ENCODE measurements at regions not wholly inside any gene's neighbourhood (a gene's known extent, or its start where the extent isn't known, plus 50 kb on each side); places are given as distances from the start of the nearest gene placed in this dataset.

- H3K27me3 ChIP-seq (ENCODE audit: control insufficient read depth in 2 of 2, insufficient read depth in 2 of 2, low read length in 2 of 2): no peaks in the 10 kb centered on the region
- H2AFZ ChIP-seq (ENCODE audit: low read depth, low read length): no peak overlapping the region
- CTCF ChIA-PET (ENCODE audit: low intra/inter-chr PET ratio): no interaction called here
- H3K79me2 ChIP-seq (ENCODE audit: control insufficient read depth, insufficient read depth, low read length): no peaks in the 10 kb centered on the region
- FAIRE-seq (no peak), ATAC-seq (no peak), DNase-seq (ENCODE audit: extremely low read depth in 1 of 4, low spot score in 3 of 4) (no peak)
- H3K4me2 ChIP-seq (ENCODE audit: insufficient read depth, low read length): no peak overlapping the region
- POLR2A ChIA-PET: no interaction called here
- intact Hi-C loops (cut with micrococcal nuclease): no loop called here
- H3K4me3 ChIP-seq: no peak overlapping the region
- BruUV-seq (replicated peaks): no TSS peak
- H4K20me1 ChIP-seq (replicated peaks; ENCODE audit: control insufficient read depth, insufficient read depth, low read length): no peaks in the 10 kb centered on the region
- no peak overlapping the region for H3K9ac ChIP-seq (ENCODE audit: insufficient read depth in 1 of 2, low read depth in 2 of 2, low read length in 2 of 2)
- H3K4me1 ChIP-seq (replicated peaks in 1 of 2; ENCODE audit: control insufficient read depth in 2 of 2, insufficient read depth in 2 of 2, low read length in 2 of 2): no peaks in the 10 kb centered on the region
- TF ChIP-seq FOS (IDR thresholded peaks at IDR 0.05; ENCODE audit: extremely low read depth, insufficient read length) (no peak), ZNF696 (CRISPR knock-in tag; conservative IDR thresholded peaks at IDR 0.05) (no peak), ZBTB5 (IDR thresholded peaks at IDR 0.05) (no peak), ZFPM2 (CRISPR knock-in tag; IDR thresholded peaks at IDR 0.05) (no peak), MCM5 (IDR thresholded peaks at IDR 0.05; ENCODE audit: low read depth) (no peak), TCFL5 (CRISPR knock-in tag; conservative IDR thresholded peaks at IDR 0.05) (no peak), POU5F1 (IDR thresholded peaks at IDR 0.05; ENCODE audit: borderline replicate concordance, low read depth, low read length, partially characterized antibody) (no peak), ZKSCAN1 (IDR thresholded peaks at IDR 0.05; ENCODE audit: low read depth, low read length) (no peak), ARID1B (IDR thresholded peaks at IDR 0.05) (no peak), ZNF668 (CRISPR knock-in tag; IDR thresholded peaks at IDR 0.05) (no peak), ZNF3 (CRISPR knock-in tag; IDR thresholded peaks at IDR 0.05) (no peak), SMARCA4 (IDR thresholded peaks at IDR 0.05) (no peak)
- WGBS (ENCODE audit: insufficient coverage, low coverage, missing lambda C conversion rate): 48% methylated on average over 3 of the region's 3 CpGs
- H3K36me3 ChIP-seq (ENCODE audit: control insufficient read depth, insufficient read depth, low read length): no peaks in the 10 kb centered on the region
- H3K9me3 ChIP-seq (replicated peaks; ENCODE audit: control insufficient read depth, insufficient read depth, low read depth, low read length): no peaks in the 10 kb centered on the region
- H3K27ac ChIP-seq (ENCODE audit: extremely low read depth, low read depth, low read length): no peak overlapping the region
- in situ Hi-C loops (cut with MboI): no loop called here
- no peaks in the 10 kb centered on the region for H3K9me1 ChIP-seq (ENCODE audit: control insufficient read depth, insufficient read depth, low read length)
Observed at GRCh38 chr9:73064315-73064714, 87.3 kb upstream of the ANXA1 start.
